PC-9 (cell line): ENCODE measurements at regions not wholly inside any gene's neighbourhood (a gene's known extent, or its start where the extent isn't known, plus 50 kb on each side); places are given as distances from the start of the nearest gene placed in this dataset.

Source experiments
- BruUV-seq: library from RNA; stranded (reverse); fragments of 400-500 nt; replicated peaks from 2 replicates; lab custom pipeline; 2021; lab: Mats Ljungman, UMichigan
- CTCF ChIA-PET: fragments of 300-600 bp; sonication (Branson Sonifier 250); formaldehyde crosslinking; loops from one replicate; lab custom pipeline; 2022; ENCODE audit warnings: antibody characterized with exemption; lab: Charles Lee
- POLR2A ChIA-PET: fragments of 300-600 bp; sonication (Branson Sonifier 250); formaldehyde crosslinking; loops from one replicate; lab custom pipeline; 2022; ENCODE audit warnings: antibody characterized with exemption; ENCODE audit not compliant: unreplicated experiment; lab: Charles Lee
- DNase-seq, 2 experiments: peaks; one replicate each; pipeline versions ENCODE4 v3.0.0 to v3.0.0-alpha.2; 2015 to 2022; ENCODE audit warnings: mixed read lengths in 1 of 2
- H2AFZ ChIP-seq: fragments of 200-600 bp; sonication (generic); 2 replicates; pipeline ENCODE4 v1.8.1; 2017; ENCODE audit warnings: antibody characterized with exemption
- H3F3A ChIP-seq: fragments of 200-600 bp; sonication (generic); 2 replicates; pipeline ENCODE4 v1.8.1; 2017; ENCODE audit warnings: antibody characterized with exemption, mild to moderate bottlenecking, low read depth; ENCODE audit not compliant: insufficient read depth
- H3K27ac ChIP-seq: fragments of 200-600 bp; sonication (generic); 2 replicates; pipeline ENCODE4 v1.6.1; 2016; ENCODE audit warnings: mixed run types
- H3K27me3 ChIP-seq: fragments of 200-600 bp; sonication (generic); 2 replicates; pipeline ENCODE4 v1.6.1; 2016; ENCODE audit warnings: low read depth, mixed run types; ENCODE audit not compliant: insufficient read depth
- H3K36me3 ChIP-seq: fragments of 200-600 bp; sonication (generic); 2 replicates; pipeline ENCODE4 v1.6.1; 2016; ENCODE audit warnings: low read depth, mixed run types
- H3K4me1 ChIP-seq: fragments of 200-600 bp; sonication (generic); replicated peaks from 2 replicates; pipeline ENCODE4 v1.6.1; 2016; ENCODE audit warnings: mixed run types; ENCODE audit not compliant: insufficient read depth
- H3K4me2 ChIP-seq: fragments of 200-600 bp; sonication (generic); 2 replicates; pipeline ENCODE4 v1.6.1; 2017; ENCODE audit warnings: mixed run types
- H3K4me3 ChIP-seq: fragments of 200-600 bp; sonication (generic); 2 replicates; pipeline ENCODE4 v1.6.1; 2016; ENCODE audit warnings: mixed run types
- H3K79me2 ChIP-seq: fragments of 200-600 bp; sonication (generic); 2 replicates; pipeline ENCODE4 v1.6.1; 2017; ENCODE audit warnings: low read depth, mixed run types
- H3K9me2 ChIP-seq: fragments of 200-600 bp; sonication (generic); 2 replicates; pipeline ENCODE4 v1.8.1; 2017; ENCODE audit warnings: mild to moderate bottlenecking; ENCODE audit not compliant: insufficient read depth
- H3K9me3 ChIP-seq: fragments of 200-600 bp; sonication (generic); 2 replicates; pipeline ENCODE4 v1.8.1; 2016; ENCODE audit warnings: low read depth; ENCODE audit not compliant: insufficient read depth
- H4K20me1 ChIP-seq: fragments of 200-600 bp; sonication (generic); 2 replicates; pipeline ENCODE4 v1.8.1; 2017; ENCODE audit not compliant: insufficient read depth
- EZH2 ChIP-seq: fragments of 200-600 bp; sonication (generic); IDR thresholded peaks from 2 replicates; pipeline ENCODE4 v1.8.0; 2017; ENCODE audit warnings: antibody characterized with exemption, low read depth
- intact Hi-C: fragments of 100-400 bp; cut with micrococcal nuclease; formaldehyde crosslinking; loops from one replicate; pipeline ENCODE4 v1.10.0; 2022; ENCODE audit not compliant: unreplicated experiment
- TF ChIP-seq, protein P1 (sequence below): fragments of 200-600 bp; sonication (generic); conservative IDR thresholded peaks from 2 replicates; pipeline ENCODE4 v1.6.1; 2017; ENCODE audit warnings: mixed run types, antibody characterized with exemption, mild to moderate bottlenecking, moderate library complexity

DNA sequence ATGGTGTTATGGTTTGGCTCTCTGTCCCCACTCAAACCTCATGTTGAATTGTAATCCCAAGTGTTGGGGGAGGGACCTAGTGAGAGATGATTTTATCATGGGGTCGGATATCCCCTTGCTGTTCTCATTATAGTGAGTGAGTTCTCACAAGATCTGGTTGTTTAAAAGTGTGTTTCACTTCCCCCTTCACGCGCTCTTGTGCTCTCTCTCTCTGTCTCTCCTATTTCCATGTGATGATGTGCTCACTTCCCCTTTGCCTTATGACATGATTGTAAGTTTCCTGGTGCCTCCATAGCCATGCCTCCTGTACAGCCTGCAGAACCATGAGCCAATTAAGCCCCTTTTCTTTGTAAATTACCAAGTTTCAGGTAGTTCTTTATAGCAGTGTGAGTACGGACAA, 765.1 kb downstream of the KCNA4 start:
- DNase-seq: no peak
- intact Hi-C loops: no loop called here

DNA sequence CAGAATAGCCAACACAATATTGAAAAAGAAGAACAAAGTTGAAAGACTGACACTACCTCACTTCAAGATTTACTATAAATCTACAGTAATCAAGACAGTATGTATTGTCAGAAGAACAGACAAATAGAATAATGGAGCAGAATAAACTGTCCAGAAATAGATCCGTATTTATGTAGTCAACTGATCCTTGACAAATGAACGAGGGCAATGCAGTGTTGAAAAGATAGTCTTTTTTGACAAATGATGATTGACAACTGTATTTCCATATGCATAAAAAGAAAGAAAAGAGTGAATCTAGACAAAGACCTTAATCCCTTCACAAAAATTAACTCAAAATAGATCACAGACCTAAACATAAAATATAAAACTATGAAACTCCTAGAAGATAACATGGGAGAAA, 767.1 kb downstream of the KCNA4 start:
- Histone ChIP-seq H3K36me3 (no peaks in the 10 kb centered on the region), H3K27ac (no peak overlapping the region), H3K4me1 (no peaks in the 10 kb centered on the region), H4K20me1 (no peaks in the 10 kb centered on the region), H3K9me2 (no peaks in the 10 kb centered on the region; the same call in 1 of the 2 replicates), H3K79me2 (no peaks in the 10 kb centered on the region), H2AFZ (no peak overlapping the region), H3K9me3 (no peaks in the 10 kb centered on the region), H3K4me3 (no peak overlapping the region), H3K27me3 (no peaks in the 10 kb centered on the region), H3F3A (no peaks in the 10 kb centered on the region), H3K4me2 (no peak overlapping the region)
- no peak for DNase-seq
- TF ChIP-seq, protein P1, sequence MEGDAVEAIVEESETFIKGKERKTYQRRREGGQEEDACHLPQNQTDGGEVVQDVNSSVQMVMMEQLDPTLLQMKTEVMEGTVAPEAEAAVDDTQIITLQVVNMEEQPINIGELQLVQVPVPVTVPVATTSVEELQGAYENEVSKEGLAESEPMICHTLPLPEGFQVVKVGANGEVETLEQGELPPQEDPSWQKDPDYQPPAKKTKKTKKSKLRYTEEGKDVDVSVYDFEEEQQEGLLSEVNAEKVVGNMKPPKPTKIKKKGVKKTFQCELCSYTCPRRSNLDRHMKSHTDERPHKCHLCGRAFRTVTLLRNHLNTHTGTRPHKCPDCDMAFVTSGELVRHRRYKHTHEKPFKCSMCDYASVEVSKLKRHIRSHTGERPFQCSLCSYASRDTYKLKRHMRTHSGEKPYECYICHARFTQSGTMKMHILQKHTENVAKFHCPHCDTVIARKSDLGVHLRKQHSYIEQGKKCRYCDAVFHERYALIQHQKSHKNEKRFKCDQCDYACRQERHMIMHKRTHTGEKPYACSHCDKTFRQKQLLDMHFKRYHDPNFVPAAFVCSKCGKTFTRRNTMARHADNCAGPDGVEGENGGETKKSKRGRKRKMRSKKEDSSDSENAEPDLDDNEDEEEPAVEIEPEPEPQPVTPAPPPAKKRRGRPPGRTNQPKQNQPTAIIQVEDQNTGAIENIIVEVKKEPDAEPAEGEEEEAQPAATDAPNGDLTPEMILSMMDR: no peak
- TF ChIP-seq EZH2: no peak
- POLR2A ChIA-PET: no interaction called here
- intact Hi-C loops: no loop called here
- CTCF ChIA-PET: no interaction called here
- no TSS peak for BruUV-seq

More for the DNA sequence above, 765.1 kb downstream of the KCNA4 start:
- H3K4me2 ChIP-seq: no peak overlapping the region
- no peak overlapping the region for H2AFZ ChIP-seq
- POLR2A ChIA-PET: interaction anchor here (0.5 kb wide), 1 partner anchor 1712 kb away, joined by 3 read pairs; no protein-coding TSS in a partner anchor
- TF ChIP-seq, protein P1: no peak
- TF ChIP-seq EZH2: no peak
- no TSS peak for BruUV-seq
- no peaks in the 10 kb centered on the region for H3K27me3 ChIP-seq
- no peaks in the 10 kb centered on the region; the same call in 1 of the 2 replicates for H3K9me2 ChIP-seq
- H3K27ac ChIP-seq: no peak overlapping the region
- no peak overlapping the region for H3K4me3 ChIP-seq
- no peaks in the 10 kb centered on the region for H3K36me3 ChIP-seq
- H3K4me1 ChIP-seq: no peaks in the 10 kb centered on the region
- CTCF ChIA-PET: no interaction called here
- H3F3A ChIP-seq: no peaks in the 10 kb centered on the region
- H4K20me1 ChIP-seq: no peaks in the 10 kb centered on the region
- no peaks in the 10 kb centered on the region for H3K79me2 ChIP-seq
- no peaks in the 10 kb centered on the region for H3K9me3 ChIP-seq

DNA sequence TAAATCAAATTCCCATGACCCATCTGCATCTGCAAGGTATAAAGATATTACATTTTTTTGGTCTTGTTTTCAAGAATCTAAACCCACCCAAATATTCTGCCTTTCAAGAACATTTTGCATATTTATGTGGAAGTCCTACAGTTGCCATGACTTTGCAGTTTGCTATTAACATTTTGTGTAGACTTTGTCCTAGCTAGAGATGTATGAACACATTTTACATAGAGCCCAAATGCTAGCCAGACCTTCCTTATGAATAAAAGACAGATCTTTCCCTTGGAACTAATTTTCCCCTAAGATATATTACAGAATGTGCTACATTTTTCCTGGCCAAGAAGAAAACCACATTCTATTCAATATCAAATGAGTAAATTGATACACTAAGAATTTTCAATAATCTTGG, 772.5 kb downstream of the KCNA4 start:
- POLR2A ChIA-PET: no interaction called here
- BruUV-seq: no TSS peak
- DNase-seq: no peak

More for the DNA sequence above, 772.5 kb downstream of the KCNA4 start:
- H3K4me1 ChIP-seq: no peaks in the 10 kb centered on the region
- H3K9me2 ChIP-seq: no peaks in the 10 kb centered on the region; the same call in 1 of the 2 replicates
- H3F3A ChIP-seq: no peaks in the 10 kb centered on the region
- no peak overlapping the region for H3K4me2 ChIP-seq
- H2AFZ ChIP-seq: no peak overlapping the region
- no peaks in the 10 kb centered on the region for H3K36me3 ChIP-seq
- TF ChIP-seq, protein P1: no peak
- TF ChIP-seq EZH2: no peak
- intact Hi-C loops: no loop called here
- no peak overlapping the region for H3K4me3 ChIP-seq
- CTCF ChIA-PET: no interaction called here
- H3K27ac ChIP-seq: no peak overlapping the region
- no peaks in the 10 kb centered on the region for H3K27me3 ChIP-seq
- no peaks in the 10 kb centered on the region for H3K79me2 ChIP-seq
- H3K9me3 ChIP-seq: no peaks in the 10 kb centered on the region
- H4K20me1 ChIP-seq: no peaks in the 10 kb centered on the region
